ENCODE measurements at regions not wholly inside any gene's neighbourhood (a gene's known extent, or its start where the extent isn't known, plus 50 kb on each side); places are given as distances from the start of the nearest gene placed in this dataset.

DNA sequence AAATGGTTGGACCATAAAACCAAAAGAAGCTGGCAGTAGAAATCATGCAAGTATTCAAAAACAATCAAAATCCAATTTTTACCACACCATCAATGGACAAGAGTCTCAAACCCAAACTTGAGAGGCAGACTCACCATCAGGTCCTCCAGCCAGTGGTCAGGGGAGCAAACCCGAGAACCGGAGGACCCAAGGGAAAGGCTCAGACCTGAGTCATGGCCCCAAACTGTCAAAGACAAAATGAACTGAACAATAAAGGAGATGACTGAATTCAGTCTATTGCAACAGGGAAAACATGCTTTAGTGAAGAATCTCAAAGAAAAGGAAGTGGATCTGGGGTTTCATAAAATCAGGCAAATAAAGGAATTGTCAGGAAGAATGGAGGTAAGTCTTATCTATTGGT, 150.7 kb upstream of the MGAT5 start:
- no peak for DNase-seq
- H3K27me3 ChIP-seq (ENCODE audit: insufficient read depth), result no peaks in the 10 kb centered on the region
- no peaks in the 10 kb centered on the region for H3K4me1 ChIP-seq (ENCODE audit: control insufficient read depth in 1 of 2, insufficient read depth in 2 of 2, low read depth in 1 of 2, low read length in 1 of 2)
- no peak overlapping the region for H3K4me2 ChIP-seq
- no peak overlapping the region for H3K4me3 ChIP-seq (ENCODE audit: low read depth in 2 of 2, low read length in 1 of 2)
- POLR2A ChIA-PET, result no interaction called here
- no peaks in the 10 kb centered on the region for H3K9me2 ChIP-seq
- TF ChIP-seq RAD21 (IDR thresholded peaks at IDR 0.05; ENCODE audit: low read length) (no peak), MEF2A (IDR thresholded peaks at IDR 0.05; ENCODE audit: borderline replicate concordance, low read depth) (no peak), FOXJ3 (CRISPR knock-in tag; IDR thresholded peaks at IDR 0.05) (no peak), MAX (IDR thresholded peaks at IDR 0.05; ENCODE audit: low read depth) (no peak), SIN3A (IDR thresholded peaks at IDR 0.05; ENCODE audit: borderline replicate concordance, low read depth, low read length) (no peak), RXRA (IDR thresholded peaks at IDR 0.05; ENCODE audit: borderline replicate concordance, low read depth) (no peak), YY1 (IDR thresholded peaks at IDR 0.05; ENCODE audit: low read depth) (no peak), TAF1 (IDR thresholded peaks at IDR 0.05; ENCODE audit: borderline replicate concordance, low read depth, low read length) (no peak), JUND (IDR thresholded peaks at IDR 0.05) (no peak), FOXM1 (IDR thresholded peaks at IDR 0.05; ENCODE audit: low read depth) (no peak), RCOR1 (IDR thresholded peaks at IDR 0.05; ENCODE audit: low read length) (no peak), NRF1 (IDR thresholded peaks at IDR 0.05; ENCODE audit: low read depth, low read length) (no peak), POLR2AphosphoS5 (IDR thresholded peaks at IDR 0.05; ENCODE audit: low read depth, low read length) (no peak), FOSL2 (IDR thresholded peaks at IDR 0.05; ENCODE audit: borderline replicate concordance, low read depth) (no peak)
- TF ChIP-seq, protein P1, sequence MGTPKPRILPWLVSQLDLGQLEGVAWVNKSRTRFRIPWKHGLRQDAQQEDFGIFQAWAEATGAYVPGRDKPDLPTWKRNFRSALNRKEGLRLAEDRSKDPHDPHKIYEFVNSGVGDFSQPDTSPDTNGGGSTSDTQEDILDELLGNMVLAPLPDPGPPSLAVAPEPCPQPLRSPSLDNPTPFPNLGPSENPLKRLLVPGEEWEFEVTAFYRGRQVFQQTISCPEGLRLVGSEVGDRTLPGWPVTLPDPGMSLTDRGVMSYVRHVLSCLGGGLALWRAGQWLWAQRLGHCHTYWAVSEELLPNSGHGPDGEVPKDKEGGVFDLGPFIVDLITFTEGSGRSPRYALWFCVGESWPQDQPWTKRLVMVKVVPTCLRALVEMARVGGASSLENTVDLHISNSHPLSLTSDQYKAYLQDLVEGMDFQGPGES (IDR thresholded peaks at IDR 0.05; ENCODE audit: low read depth, low read length), result no peak
- no peaks in the 10 kb centered on the region for H3K79me2 ChIP-seq (ENCODE audit: insufficient read depth)
- H3K9me3 ChIP-seq, result no peaks in the 10 kb centered on the region
- no peak overlapping the region for H2AFZ ChIP-seq (ENCODE audit: low read depth)
- no peaks in the 10 kb centered on the region for H3K36me3 ChIP-seq (replicated peaks in 1 of 2; ENCODE audit: control insufficient read depth in 1 of 2, insufficient read depth in 2 of 2, low read length in 1 of 2)
- H4K20me1 ChIP-seq (ENCODE audit: insufficient read depth), result no peaks in the 10 kb centered on the region
- no peaks in the 10 kb centered on the region for H3F3A ChIP-seq (replicated peaks; ENCODE audit: insufficient read depth)
- H3K9ac ChIP-seq, result no peak overlapping the region
- H3K27ac ChIP-seq (ENCODE audit: low read depth in 2 of 2, low read length in 1 of 2), result no peak overlapping the region
- CTCF ChIA-PET, result interaction anchor here (1.0 to 2.1 kb wide), 3 partner anchors 15 to 349 kb away, joined by 3 to 10 read pairs (median 7); no protein-coding TSS in a partner anchor
- WGBS (ENCODE audit: low lambda C conversion rate), result 94% methylated on average over 2 of the region's 2 CpGs

GRCh38 chr2:134104754-134105153, 149.1 kb upstream of the MGAT5 start:
- no peak for TF ChIP-seq RFX5 (IDR thresholded peaks at IDR 0.05; ENCODE audit: low read length)
- 7% methylated on average over 1 of the region's 1 CpG for WGBS (ENCODE audit: low lambda C conversion rate)
- no peak overlapping the region for H3K9ac ChIP-seq
- no peak overlapping the region for H2AFZ ChIP-seq (ENCODE audit: low read depth)
- H3K9me2 ChIP-seq, result no peaks in the 10 kb centered on the region
- H3K79me2 ChIP-seq (ENCODE audit: insufficient read depth), result no peaks in the 10 kb centered on the region
- DNase-seq, result no peak
- ChIA-PET POLR2A (no interaction called here), CTCF (interaction anchor here (1.1 to 2.1 kb wide), 2 partner anchors 13 to 307 kb away, joined by 3 to 7 read pairs; no protein-coding TSS in a partner anchor)
- H3K9me3 ChIP-seq, result no peaks in the 10 kb centered on the region
- no peak overlapping the region for H3K4me3 ChIP-seq (ENCODE audit: low read depth in 2 of 2, low read length in 1 of 2)
- no peaks in the 10 kb centered on the region for H3F3A ChIP-seq (replicated peaks; ENCODE audit: insufficient read depth)
- no peaks in the 10 kb centered on the region for H3K27me3 ChIP-seq (ENCODE audit: insufficient read depth)
- no peaks in the 10 kb centered on the region for H3K4me1 ChIP-seq (ENCODE audit: control insufficient read depth in 1 of 2, insufficient read depth in 2 of 2, low read depth in 1 of 2, low read length in 1 of 2)
- no peak overlapping the region for H3K27ac ChIP-seq (ENCODE audit: low read depth in 2 of 2, low read length in 1 of 2)
- no peaks in the 10 kb centered on the region for H4K20me1 ChIP-seq (ENCODE audit: insufficient read depth)
- no peak overlapping the region for H3K4me2 ChIP-seq
- no peaks in the 10 kb centered on the region for H3K36me3 ChIP-seq (replicated peaks in 1 of 2; ENCODE audit: control insufficient read depth in 1 of 2, insufficient read depth in 2 of 2, low read length in 1 of 2)
